ENCODE measurements at regions not wholly inside any gene's neighbourhood (a gene's known extent, or its start where the extent isn't known, plus 50 kb on each side); places are given as distances from the start of the nearest gene placed in this dataset.

GRCh38 chr15:95990833-95991232 lies 339.7 kb upstream of the NR2F2 start:
- TF ChIP-seq CTCF (IDR thresholded peaks at IDR 0.05; ENCODE audit: borderline replicate concordance, extremely low read depth, low read length, poor library complexity, severe bottlenecking) (no peak), EZH2 (IDR thresholded peaks at IDR 0.05; ENCODE audit: borderline replicate concordance, low read depth, low read length, severe bottlenecking) (no peak)
